Stomach (tissue), 8 donors: ENCODE measurements at regions not wholly inside any gene's neighbourhood (a gene's known extent, or its start where the extent isn't known, plus 50 kb on each side); places are given as distances from the start of the nearest gene placed in this dataset.

ENCODE experiments used
- DNase-seq, 2 donors: peaks; one replicate each; pipeline versions ENCODE4 v3.0.0 to v3.0.0-alpha.2; 2013 to 2019
- H3K27ac ChIP-seq, 5 donors: fragments of 200-600 bp in 4 of 5; sonication (generic) in 4 of 5; one replicate each; pipeline ENCODE4 v1.5.1; 2013 to 2019; ENCODE audit warnings: mild to moderate bottlenecking in 1 of 5, moderate library complexity in 1 of 5
- H3K27me3 ChIP-seq, 3 donors: fragments of 200-600 bp; sonication (generic); one replicate each; pipeline ENCODE4 v1.5.1; 2017 to 2019; ENCODE audit warnings: mixed run types in 1 of 3
- H3K36me3 ChIP-seq, 4 donors: fragments of 200-600 bp; sonication (generic); 1 replicate in 3 of 4; 2 replicates in 1 of 4; pipeline ENCODE4 v1.5.1; 2016 to 2019
- H3K4me1 ChIP-seq, 4 donors: fragments of 200-600 bp; sonication (generic); one replicate each; pipeline ENCODE4 v1.5.1; 2016 to 2019
- H3K4me3 ChIP-seq, 4 donors: fragments of 200-600 bp; sonication (generic) in 3 of 4; one replicate each; pipeline ENCODE4 v1.5.1; 2016 to 2019; ENCODE audit warnings: mild to moderate bottlenecking in 1 of 4
- H3K9me3 ChIP-seq, 4 donors: fragments of 200-600 bp; sonication (generic); one replicate each; pipeline ENCODE4 v1.5.1; 2016 to 2019
- EP300 ChIP-seq: sonication (generic); formaldehyde crosslinking; IDR thresholded peaks from one replicate; pipeline ENCODE4 v1.6.1; 2017; ENCODE audit warnings: antibody characterized with exemption
- POLR2A ChIP-seq, 4 donors: fragments of 450-650 bp; IDR thresholded peaks; one replicate each; pipeline ENCODE4 v1.6.1; 2016; ENCODE audit warnings: antibody characterized with exemption in 4 of 4, control low read depth in 2 of 4, mild to moderate bottlenecking in 1 of 4, moderate library complexity in 1 of 4
- POLR2AphosphoS5 ChIP-seq, 3 donors: sonication (generic); formaldehyde crosslinking; IDR thresholded peaks; one replicate each; pipeline ENCODE4 v1.6.1; 2016; ENCODE audit warnings: antibody characterized with exemption in 3 of 3
- WGBS, 5 donors: extraction: QIAGEN DNeasy Blood & Tissue Kit in 3 of 5; methylation state at CpG; one replicate each; pipeline versions ENCODE4 v1.1.5 to v1.1.7; 2013 to 2018; 5-methylcytosine and 5-hydroxymethylcytosine counted together
- intact Hi-C: fragments of 100-400 bp; cut with DNase I; formaldehyde crosslinking; loops from one replicate; pipeline ENCODE4 v1.15.1; 2023; ENCODE audit warnings: low total_unique reads
- TF ChIP-seq, protein P1 (sequence below), 7 experiments: fragments of 450-650 bp in 4 of 7; fragments of 200-600 bp in 3 of 7; sonication (generic) in 3 of 7; IDR thresholded peaks; one replicate each; pipeline ENCODE4 v1.5.1; 2016 to 2019; ENCODE audit warnings: antibody characterized with exemption in 7 of 7, control low read depth in 2 of 7, mild to moderate bottlenecking in 1 of 7
- donor health status: healthy with polysubstance abuse.
- donor health status: Bipolar disorder and iron deficiency.
- donor health status: healthy.

- 87 to 90% (median 89%) methylated on average over 2 of the region's 2 CpGs for WGBS, 5 donors
- intact Hi-C loops, result no loop called here
- no peak for TF ChIP-seq POLR2AphosphoS5 (IDR thresholded peaks at IDR 0.05)
- no peak for TF ChIP-seq EP300
- no peak for TF ChIP-seq POLR2A (IDR thresholded peaks at IDR 0.05)
- TF ChIP-seq, protein P1, sequence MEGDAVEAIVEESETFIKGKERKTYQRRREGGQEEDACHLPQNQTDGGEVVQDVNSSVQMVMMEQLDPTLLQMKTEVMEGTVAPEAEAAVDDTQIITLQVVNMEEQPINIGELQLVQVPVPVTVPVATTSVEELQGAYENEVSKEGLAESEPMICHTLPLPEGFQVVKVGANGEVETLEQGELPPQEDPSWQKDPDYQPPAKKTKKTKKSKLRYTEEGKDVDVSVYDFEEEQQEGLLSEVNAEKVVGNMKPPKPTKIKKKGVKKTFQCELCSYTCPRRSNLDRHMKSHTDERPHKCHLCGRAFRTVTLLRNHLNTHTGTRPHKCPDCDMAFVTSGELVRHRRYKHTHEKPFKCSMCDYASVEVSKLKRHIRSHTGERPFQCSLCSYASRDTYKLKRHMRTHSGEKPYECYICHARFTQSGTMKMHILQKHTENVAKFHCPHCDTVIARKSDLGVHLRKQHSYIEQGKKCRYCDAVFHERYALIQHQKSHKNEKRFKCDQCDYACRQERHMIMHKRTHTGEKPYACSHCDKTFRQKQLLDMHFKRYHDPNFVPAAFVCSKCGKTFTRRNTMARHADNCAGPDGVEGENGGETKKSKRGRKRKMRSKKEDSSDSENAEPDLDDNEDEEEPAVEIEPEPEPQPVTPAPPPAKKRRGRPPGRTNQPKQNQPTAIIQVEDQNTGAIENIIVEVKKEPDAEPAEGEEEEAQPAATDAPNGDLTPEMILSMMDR (IDR thresholded peaks at IDR 0.05), result no peak
Observed at GRCh38 chr3:59163953-59164352, 114.1 kb upstream of the CFAP20DC start.

DNA sequence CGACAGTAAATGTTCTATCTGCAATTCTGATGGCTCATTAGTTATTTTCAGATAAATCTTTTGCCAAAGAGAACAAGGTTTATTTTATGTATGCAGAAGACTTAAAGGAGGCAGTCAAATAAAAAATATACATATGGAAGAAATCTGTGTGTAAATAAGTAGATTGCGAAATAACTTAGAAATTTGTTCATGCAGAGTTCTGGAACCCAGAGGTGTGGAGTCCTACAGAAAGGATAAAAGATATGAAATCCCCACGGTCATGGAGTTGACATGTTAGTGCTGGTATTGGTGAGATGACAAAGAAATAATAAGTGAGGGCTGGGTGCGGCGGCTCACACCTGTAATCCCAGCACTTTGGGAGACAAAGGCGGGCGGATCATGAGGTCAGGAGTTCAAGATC lies 111.2 kb upstream of the CFAP20DC start:
- WGBS, 5 donors, result 83 to 94% (median 93%) methylated on average over 7 of the region's 7 CpGs
- no peak overlapping the region for H3K27ac ChIP-seq
- no peaks in the 10 kb centered on the region for H3K27me3 ChIP-seq

More at GRCh38 chr3:59163953-59164352, 114.1 kb upstream of the CFAP20DC start:
- no peaks in the 10 kb centered on the region for H3K36me3 ChIP-seq
- no peaks in the 10 kb centered on the region for H3K4me1 ChIP-seq
- no peak overlapping the region for H3K4me3 ChIP-seq
- H3K27me3 ChIP-seq, result no peaks in the 10 kb centered on the region
- no peak for DNase-seq
- no peaks in the 10 kb centered on the region for H3K9me3 ChIP-seq
- no peak overlapping the region for H3K27ac ChIP-seq

GRCh38 chr3:59160133-59160746 lies 110.4 kb upstream of the CFAP20DC start:
- Histone ChIP-seq H3K4me1 (no peaks in the 10 kb centered on the region), H3K4me3 (no peak overlapping the region), H3K27me3 (no peaks in the 10 kb centered on the region), H3K27ac (no peak overlapping the region), H3K9me3 (no peaks in the 10 kb centered on the region), H3K36me3 (no peaks in the 10 kb centered on the region)
- TF ChIP-seq EP300 (no peak), POLR2AphosphoS5 (IDR thresholded peaks at IDR 0.05) (no peak), POLR2A (IDR thresholded peaks at IDR 0.05) (no peak)
- TF ChIP-seq, protein P1 (IDR thresholded peaks at IDR 0.05), result no peak
- intact Hi-C loops, result no loop called here
- no peak for DNase-seq
- WGBS, 5 donors, result 89 to 95% (median 91%) methylated on average over 4 of the region's 4 CpGs

More for the DNA sequence above, 111.2 kb upstream of the CFAP20DC start:
- TF ChIP-seq POLR2AphosphoS5 (IDR thresholded peaks at IDR 0.05) (no peak), EP300 (no peak), POLR2A (IDR thresholded peaks at IDR 0.05) (no peak)
- TF ChIP-seq, protein P1 (IDR thresholded peaks at IDR 0.05), result no peak
- Histone ChIP-seq H3K4me1 (no peaks in the 10 kb centered on the region), H3K36me3 (no peaks in the 10 kb centered on the region), H3K4me3 (no peak overlapping the region), H3K9me3 (no peaks in the 10 kb centered on the region)
- no peak for DNase-seq
- intact Hi-C loops, result no loop called here

- Histone ChIP-seq H3K27me3 (no peaks in the 10 kb centered on the region), H3K27ac (no peak overlapping the region), H3K4me3 (no peak overlapping the region), H3K9me3 (peaks cover 0 to 8% (median 5%) of the 10 kb centered on the region in 4 donors), H3K4me1 (no peaks in the 10 kb centered on the region), H3K36me3 (no peaks in the 10 kb centered on the region)
- TF ChIP-seq EP300 (no peak), POLR2AphosphoS5 (IDR thresholded peaks at IDR 0.05) (no peak), POLR2A (IDR thresholded peaks at IDR 0.05) (no peak)
- TF ChIP-seq, protein P1 (IDR thresholded peaks at IDR 0.05), result no peak
- 47 to 85% (median 69%) methylated on average over 1 of the region's 1 CpG for WGBS, 5 donors
- intact Hi-C loops, result no loop called here
- DNase-seq, result no peak
Observed at GRCh38 chr3:59153648-59154047, 103.8 kb upstream of the CFAP20DC start.
